NCI-H2081 treated with DMSO at 0.1 percent for 48 hours (cell line): ENCODE measurements at regions not wholly inside any gene's neighbourhood (a gene's known extent, or its start where the extent isn't known, plus 50 kb on each side); places are given as distances from the start of the nearest gene placed in this dataset.
"Not testable (repeated sequence)": the region's sequence is repeated elsewhere in the genome, so short reads cannot be mapped to it uniquely, and the experiment has no call there.

Source experiments
- DNase-seq: peaks from one replicate; lab custom pipeline; 2025; lab: John Stamatoyannopoulos, UW

- DNase-seq = not testable (repeated sequence)
Observed at GRCh38 chr7:149930374-149931068, 56.8 kb downstream of the ATP6V0E2 start.

DNA sequence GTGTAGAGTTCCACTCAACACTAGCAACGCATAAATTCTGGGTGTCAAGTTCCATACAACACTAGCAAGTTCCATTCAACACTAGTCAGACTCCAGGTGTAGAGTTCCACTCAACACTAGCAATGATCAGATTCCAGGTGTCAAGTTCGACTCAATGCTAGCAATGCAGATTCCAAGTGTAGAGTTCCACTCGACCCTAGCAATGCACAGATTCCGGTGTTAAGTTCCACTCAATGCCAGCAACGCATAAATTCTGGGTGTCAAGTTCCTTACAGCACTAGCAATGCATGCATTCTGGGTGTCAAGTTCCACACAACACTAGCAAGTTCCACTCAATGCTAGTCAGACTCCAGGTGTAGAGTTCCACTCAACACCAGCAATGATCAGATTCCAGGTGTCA lies 60.0 kb downstream of the ATP6V0E2 start:
- DNase-seq = not testable (repeated sequence)

GRCh38 chr7:149947346-149947745 lies 73.6 kb downstream of the ATP6V0E2 start:
- not testable (repeated sequence) for DNase-seq

DNA sequence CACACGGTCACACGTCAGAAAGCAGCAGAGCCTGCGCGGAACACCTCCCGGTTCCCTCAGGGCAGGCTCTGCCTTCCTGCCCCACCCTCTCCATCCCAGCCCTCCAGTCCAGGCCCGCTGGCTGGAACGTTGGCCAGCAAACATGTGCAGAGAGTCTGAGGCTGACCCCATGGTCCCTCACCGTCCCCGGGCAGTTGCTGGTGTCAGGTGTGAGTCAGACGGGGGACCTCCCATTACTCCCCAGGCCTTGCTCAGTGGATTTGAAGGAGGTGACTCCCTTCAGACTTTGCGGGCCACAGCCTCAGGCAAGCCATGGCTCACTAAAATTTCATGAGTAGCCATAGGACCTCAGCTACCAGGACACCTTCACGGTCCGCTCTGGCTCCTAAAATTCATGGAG lies 74.7 kb downstream of the ATP6V0E2 start:
- DNase-seq = not testable (repeated sequence)

DNA sequence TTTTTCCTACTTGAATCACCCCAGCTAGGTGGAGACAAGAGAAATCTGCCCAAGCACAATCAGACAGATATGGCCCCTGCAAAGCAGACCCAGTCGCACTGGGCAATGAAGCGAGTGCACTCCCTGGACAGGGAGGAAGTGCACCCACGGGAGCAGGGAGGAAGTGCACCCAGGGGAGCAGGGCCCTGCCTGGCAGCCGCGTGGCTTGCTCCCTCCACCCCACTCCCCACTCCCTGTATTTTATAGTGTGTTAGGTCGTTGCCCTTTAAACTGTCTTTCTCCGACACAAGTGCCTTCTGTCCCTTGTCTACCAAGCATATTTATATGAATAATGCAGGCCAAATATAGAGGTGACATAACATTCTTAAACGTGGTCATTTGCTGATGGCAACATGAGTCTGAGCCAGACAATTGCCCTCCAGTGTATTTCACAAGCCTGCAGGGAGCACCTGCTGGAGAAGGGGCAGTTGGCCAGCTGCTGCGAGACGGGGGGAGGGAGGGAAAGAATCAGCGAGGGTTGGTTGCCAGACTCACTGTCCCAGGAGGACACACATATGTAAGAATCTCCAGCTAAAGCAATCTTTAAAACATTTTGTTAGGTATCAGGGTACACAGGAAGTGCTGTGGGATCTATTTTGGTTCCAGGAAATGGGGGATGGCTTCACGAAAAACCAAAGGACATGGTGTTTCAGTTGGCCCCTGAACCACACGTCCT lies 76.3 kb downstream of the ATP6V0E2 start:
- DNase-seq = not testable (repeated sequence)

DNA sequence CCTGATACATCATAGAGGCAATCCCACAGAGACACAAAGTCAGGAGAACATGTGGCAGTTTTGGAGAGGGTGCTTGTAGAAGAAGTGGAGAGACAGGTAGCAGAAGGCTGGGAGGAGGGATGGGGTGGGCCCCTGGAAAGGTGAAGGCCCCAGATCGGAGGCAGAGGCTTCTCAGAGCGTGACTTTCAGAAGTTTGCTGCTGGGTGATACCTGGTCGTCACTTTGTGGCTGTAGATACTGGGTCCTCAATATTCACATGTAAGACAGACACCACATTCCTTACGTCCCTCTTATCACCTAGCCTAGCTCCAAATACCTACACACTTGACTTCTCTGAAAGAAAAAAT lies 76.8 kb downstream of the ATP6V0E2 start:
- DNase-seq = not testable (repeated sequence)

GRCh38 chr7:149951579-149951978 lies 77.8 kb downstream of the ATP6V0E2 start:
- not testable (repeated sequence) for DNase-seq

DNA sequence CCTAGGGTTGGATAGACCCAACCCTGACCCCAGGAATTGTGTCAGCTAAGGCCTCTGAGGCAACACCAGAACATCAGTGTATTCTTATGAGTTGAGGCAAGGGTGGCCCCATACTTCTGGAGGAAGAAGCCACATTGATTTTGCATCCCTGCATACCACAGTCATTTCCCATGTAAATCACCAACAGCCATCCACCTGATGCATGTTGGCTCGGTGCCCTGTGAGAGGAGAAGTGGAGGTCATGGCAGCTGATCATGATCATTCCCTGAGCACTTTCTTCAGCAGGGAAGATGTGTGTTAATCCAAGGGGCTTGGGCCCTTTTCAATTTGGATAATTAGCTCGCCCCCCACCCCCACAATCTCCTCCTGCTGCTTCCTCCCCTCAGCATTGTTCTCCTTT lies 85.1 kb downstream of the ATP6V0E2 start:
- not testable (repeated sequence) for DNase-seq

DNA sequence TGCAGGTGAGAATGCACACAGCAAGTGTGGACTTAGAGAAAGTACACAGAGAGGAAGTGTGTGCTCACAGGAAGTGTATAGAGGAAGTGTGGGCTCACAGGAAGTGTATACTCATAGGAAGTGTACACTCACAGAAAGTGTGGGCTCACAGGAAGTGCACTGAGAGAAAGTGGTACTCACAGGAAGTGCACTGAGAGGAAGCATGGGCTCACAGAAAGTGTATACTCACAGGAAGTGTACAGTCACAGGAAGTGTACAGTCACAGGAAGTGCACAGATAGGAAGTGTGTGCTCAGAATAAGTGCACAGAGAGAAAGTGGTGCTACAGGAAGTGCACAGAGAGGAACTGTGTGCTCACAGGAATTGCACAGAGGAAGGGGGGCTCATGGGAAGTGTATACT lies 87.1 kb downstream of the ATP6V0E2 start:
- DNase-seq = not testable (repeated sequence)

- not testable (repeated sequence) for DNase-seq
Observed at GRCh38 chr7:149961878-149962277, 88.1 kb downstream of the ATP6V0E2 start.

DNA sequence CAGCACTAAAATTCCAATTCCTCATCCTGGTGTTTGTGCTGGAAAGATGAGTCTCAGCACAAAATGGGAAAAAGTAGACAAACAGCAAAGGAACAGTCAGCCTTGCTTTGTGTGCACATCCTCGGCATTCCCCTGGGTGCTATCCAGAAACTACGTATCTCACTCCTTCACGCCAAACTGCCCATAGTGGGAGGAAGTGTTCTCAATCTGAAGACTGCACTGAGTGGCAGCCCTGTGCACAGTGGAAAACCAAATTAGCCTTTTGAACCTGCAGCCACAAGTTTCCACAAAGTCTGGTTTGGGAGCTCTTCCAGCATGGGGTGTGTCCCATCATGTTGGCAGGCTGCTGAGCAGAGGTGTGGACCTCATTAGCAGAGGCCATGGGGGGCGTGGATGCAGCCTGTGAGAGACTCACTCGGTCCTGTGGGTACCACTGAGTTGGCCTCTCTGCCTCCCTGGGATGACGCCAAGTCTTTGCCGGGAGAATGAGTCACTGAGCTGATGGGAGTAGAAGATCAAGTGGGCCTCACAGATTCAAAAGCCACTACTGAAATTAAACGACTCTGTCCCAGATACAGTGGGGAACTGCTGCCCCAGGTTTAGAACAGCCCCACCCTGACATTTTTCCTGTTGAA lies 89.0 kb downstream of the ATP6V0E2 start:
- DNase-seq = not testable (repeated sequence)

- DNase-seq = not testable (repeated sequence)
Observed at GRCh38 chr7:149963985-149964384, 90.2 kb downstream of the ATP6V0E2 start.

GRCh38 chr7:149966444-149966843 lies 92.7 kb downstream of the ATP6V0E2 start:
- not testable (repeated sequence) for DNase-seq

DNA sequence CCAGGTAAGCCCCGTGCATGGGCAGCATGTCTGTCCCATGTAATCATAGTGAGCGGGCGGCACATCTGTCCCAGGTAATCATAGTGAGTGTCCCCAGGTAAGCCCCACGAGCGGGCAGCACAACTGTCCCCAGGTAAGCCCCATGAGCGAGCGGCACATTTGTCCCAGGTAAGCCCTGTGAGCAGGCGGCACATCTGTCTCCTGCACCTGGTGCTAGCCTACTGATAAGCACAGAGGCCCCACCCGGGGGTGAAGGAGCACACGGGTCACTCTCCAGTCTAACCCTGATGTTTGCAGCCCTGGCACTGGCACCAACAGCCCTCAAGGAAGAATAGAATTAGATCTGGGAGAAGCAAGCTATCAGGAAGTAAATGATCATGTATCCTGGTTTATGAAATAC lies 99.2 kb downstream of the ATP6V0E2 start:
- not testable (repeated sequence) for DNase-seq

DNA sequence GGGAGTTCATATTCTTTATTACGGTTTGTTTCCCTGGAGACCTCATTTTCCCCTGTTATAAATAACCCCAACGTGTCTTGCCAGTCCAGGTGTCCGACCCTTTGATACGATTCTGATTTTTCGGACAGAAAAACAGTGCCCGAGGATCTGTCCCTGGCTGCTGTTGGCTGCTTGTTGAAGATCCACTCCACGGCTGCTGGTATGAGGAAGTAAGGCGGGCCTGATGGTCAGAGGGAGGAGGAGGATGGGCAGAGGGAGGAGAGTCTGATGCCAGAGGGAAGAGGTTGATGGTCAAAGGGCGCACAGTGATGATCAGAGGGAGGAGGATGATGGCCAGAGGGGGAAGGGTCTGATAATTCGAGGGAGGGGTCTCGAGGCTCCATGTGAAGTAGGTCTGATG lies 99.9 kb downstream of the ATP6V0E2 start:
- DNase-seq = not testable (repeated sequence)

GRCh38 chr7:149975608-149976007 lies 101.8 kb downstream of the ATP6V0E2 start:
- not testable (repeated sequence) for DNase-seq

- not testable (repeated sequence) for DNase-seq
Observed at GRCh38 chr7:149978537-149978936, 104.8 kb downstream of the ATP6V0E2 start.

- not testable (repeated sequence) for DNase-seq
Observed at GRCh38 chr7:149978944-149979343, 105.2 kb downstream of the ATP6V0E2 start.

- not testable (repeated sequence) for DNase-seq
Observed at GRCh38 chr7:149982537-149983112, 108.9 kb downstream of the ATP6V0E2 start.

DNA sequence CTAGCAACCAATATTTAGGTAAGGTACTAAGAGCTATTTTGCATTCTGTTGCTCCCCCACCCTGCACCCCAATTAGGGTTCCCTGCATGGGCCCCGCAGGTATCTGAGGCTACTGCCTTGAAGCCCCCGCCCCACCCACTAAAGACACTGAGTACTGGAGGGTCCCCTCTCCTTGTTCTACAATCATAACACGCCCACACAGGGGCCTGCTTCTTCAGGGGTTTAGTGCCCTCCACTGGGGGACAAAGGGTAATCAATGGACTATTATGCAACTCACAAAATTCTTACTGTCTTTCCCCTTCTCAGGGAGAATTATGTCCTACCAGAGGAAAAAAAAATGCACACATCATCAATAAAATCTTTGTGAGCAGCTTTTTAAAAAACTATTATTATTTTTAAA lies 113.1 kb downstream of the ATP6V0E2 start:
- DNase-seq = not testable (repeated sequence)

DNA sequence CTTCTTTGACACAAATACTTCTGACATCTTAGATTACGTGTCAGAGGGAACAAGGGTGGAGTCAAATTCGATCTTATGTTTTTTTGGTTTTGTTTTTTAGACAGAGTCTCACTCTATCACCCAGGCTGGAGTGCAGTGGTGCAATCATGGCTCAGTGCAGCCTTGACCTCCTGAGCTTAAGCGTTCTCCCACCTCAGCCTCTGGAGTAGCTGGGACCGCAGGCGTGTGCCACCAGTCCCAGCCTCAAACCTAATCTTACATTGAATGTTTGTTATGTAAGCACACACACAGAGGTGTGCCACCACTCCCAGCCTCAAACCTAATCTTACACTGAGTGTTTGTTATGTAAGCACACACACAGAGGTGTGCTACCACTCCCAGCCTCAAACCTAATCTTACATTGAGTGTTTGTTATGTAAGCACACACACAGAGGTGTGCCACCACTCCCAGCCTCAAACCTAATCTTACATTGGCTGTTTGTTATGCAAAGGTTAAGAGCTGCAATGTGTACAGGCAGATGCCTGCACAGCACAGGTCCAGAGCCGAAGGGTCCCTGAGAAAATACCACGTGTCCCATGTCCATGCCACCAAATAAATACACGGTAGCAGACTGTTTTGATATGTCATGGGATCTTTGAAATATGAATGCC lies 118.0 kb downstream of the ATP6V0E2 start:
- DNase-seq = not testable (repeated sequence)

GRCh38 chr7:149992366-149992765 lies 118.6 kb downstream of the ATP6V0E2 start:
- DNase-seq = not testable (repeated sequence)
